CD4-positive, alpha-beta T cell treated with Interleukin-12 subunit alpha and Interleukin-12 subunit beta, for 1 hour (primary cell): ENCODE measurements at regions not wholly inside any gene's neighbourhood (a gene's known extent, or its start where the extent isn't known, plus 50 kb on each side); places are given as distances from the start of the nearest gene placed in this dataset.
"Not testable (repeated sequence)": the region's sequence is repeated elsewhere in the genome, so short reads cannot be mapped to it uniquely, and the experiment has no call there.

Experiments
- DNase-seq: peaks from one replicate; pipeline ENCODE4 v3.0.0-alpha.2; 2020

GRCh38 chr21:7837315-7837714 lies 2684.1 kb upstream of the TPTE start:
- DNase-seq = not testable (repeated sequence)

- not testable (repeated sequence) for DNase-seq
Observed at GRCh38 chr21:7853426-7853825, 2668.0 kb upstream of the TPTE start.

DNA sequence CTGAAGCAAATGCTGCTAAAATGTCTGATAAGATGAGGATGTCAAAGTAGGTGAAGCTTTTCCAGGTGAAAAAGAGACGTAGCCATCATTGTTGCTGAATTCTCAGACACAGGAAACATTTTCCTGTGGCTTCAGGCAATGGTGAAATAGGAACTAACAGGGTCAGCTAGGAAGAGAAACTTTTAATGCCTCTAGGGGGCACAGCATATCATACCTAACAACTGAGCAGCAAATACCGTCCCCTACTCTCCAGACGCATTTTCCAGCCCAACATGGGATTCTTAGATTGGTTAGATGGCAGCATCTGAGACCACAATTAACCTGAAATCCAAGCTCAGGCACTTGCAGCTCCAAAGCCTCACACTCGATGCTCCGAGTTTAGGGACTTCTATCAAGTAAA lies 2667.5 kb upstream of the TPTE start:
- DNase-seq = not testable (repeated sequence)
